Neuronal stem cell (in vitro differentiated cells): ENCODE measurements at regions not wholly inside any gene's neighbourhood (a gene's known extent, or its start where the extent isn't known, plus 50 kb on each side); places are given as distances from the start of the nearest gene placed in this dataset.

Source experiments
- DNase-seq: peaks from one replicate; pipeline ENCODE4 v3.0.0-alpha.2; 2013; ENCODE audit warnings: low spot score
- H2AFZ ChIP-seq: one replicate; pipeline ENCODE4 v1.6.1; 2013; ENCODE audit warnings: mild to moderate bottlenecking, low read length, inconsistent platforms
- H2AK5ac ChIP-seq: 2 replicates; pipeline ENCODE4 v1.6.1; 2013; ENCODE audit warnings: low read depth, mild to moderate bottlenecking, inconsistent platforms, low read length, moderate library complexity, mixed read lengths
- H2BK120ac ChIP-seq: 2 replicates; pipeline ENCODE4 v1.6.1; 2013; ENCODE audit warnings: low read depth, mild to moderate bottlenecking, inconsistent platforms, low read length, moderate library complexity, mixed read lengths
- H2BK12ac ChIP-seq: one replicate; pipeline ENCODE4 v1.6.1; 2013; ENCODE audit warnings: low read length, inconsistent platforms
- H2BK15ac ChIP-seq: 2 replicates; pipeline ENCODE4 v1.6.1; 2013; ENCODE audit warnings: mild to moderate bottlenecking, low read length, inconsistent platforms, mixed read lengths
- H2BK5ac ChIP-seq: one replicate; pipeline ENCODE4 v1.6.1; 2013; ENCODE audit warnings: inconsistent platforms, mild to moderate bottlenecking, low read length, moderate library complexity
- H3K14ac ChIP-seq: one replicate; pipeline ENCODE4 v1.6.1; 2013; ENCODE audit warnings: low read length, inconsistent platforms
- H3K18ac ChIP-seq: 2 replicates; pipeline ENCODE4 v1.6.1; 2013; ENCODE audit warnings: low read length, inconsistent platforms
- H3K23ac ChIP-seq: 2 replicates; pipeline ENCODE4 v1.6.1; 2013; ENCODE audit warnings: low read depth, mild to moderate bottlenecking, mixed read lengths, low read length, inconsistent platforms; ENCODE audit not compliant: poor library complexity
- H3K27ac ChIP-seq: replicated peaks from 3 replicates; pipeline ENCODE4 v1.5.1; 2013; ENCODE audit warnings: low read length, inconsistent platforms
- H3K27me3 ChIP-seq, 3 experiments: 2 replicates each; pipeline ENCODE4 v1.6.1; 2013; ENCODE audit warnings: low read length in 3 of 3, mild to moderate bottlenecking in 2 of 3, inconsistent platforms in 1 of 3, low read depth in 1 of 3, mixed read lengths in 1 of 3, moderate library complexity in 1 of 3; ENCODE audit not compliant: control insufficient read depth in 3 of 3, insufficient read depth in 3 of 3
- H3K36me3 ChIP-seq, 2 donors: replicated peaks in 1 of 2; 2 replicates each; pipeline ENCODE4 v1.6.1; 2013; ENCODE audit warnings: low read length in 2 of 2; ENCODE audit not compliant: control insufficient read depth in 2 of 2, insufficient read depth in 2 of 2
- H3K4ac ChIP-seq: 2 replicates; pipeline ENCODE4 v1.6.1; 2013; ENCODE audit warnings: inconsistent platforms, mild to moderate bottlenecking, low read length, moderate library complexity
- H3K4me1 ChIP-seq, 2 donors: 1 replicate in 1 of 2; 2 replicates in 1 of 2; pipeline ENCODE4 v1.6.1; 2013; ENCODE audit warnings: low read length in 2 of 2, low read depth in 1 of 2; ENCODE audit not compliant: control insufficient read depth in 2 of 2, insufficient read depth in 1 of 2
- H3K4me2 ChIP-seq: one replicate; pipeline ENCODE4 v1.6.1; 2013; ENCODE audit warnings: mild to moderate bottlenecking, low read length, inconsistent platforms; ENCODE audit not compliant: insufficient read depth, poor library complexity, severe bottlenecking
- H3K4me3 ChIP-seq, 2 donors: 2 replicates each; pipeline ENCODE4 v1.5.1; 2013; ENCODE audit warnings: low read length in 2 of 2, mild to moderate bottlenecking in 2 of 2, inconsistent platforms in 1 of 2, moderate library complexity in 1 of 2
- H3K79me1 ChIP-seq: one replicate; pipeline ENCODE4 v1.6.1; 2013; ENCODE audit warnings: low read depth, mild to moderate bottlenecking, inconsistent platforms, low read length, moderate library complexity
- H3K9ac ChIP-seq: one replicate; pipeline ENCODE4 v1.6.1; 2013; ENCODE audit warnings: mild to moderate bottlenecking, low read depth, low read length, inconsistent platforms; ENCODE audit not compliant: poor library complexity
- H3K9me3 ChIP-seq, 2 donors: replicated peaks in 1 of 2; 2 replicates each; pipeline versions ENCODE3 to v1.6.1; 2013; ENCODE audit warnings: low read length in 2 of 2, mild to moderate bottlenecking in 2 of 2, inconsistent platforms in 1 of 2, low read depth in 1 of 2, mixed read lengths in 1 of 2, moderate library complexity in 1 of 2; ENCODE audit not compliant: control insufficient read depth in 2 of 2, insufficient read depth in 1 of 2
- H4K8ac ChIP-seq: one replicate; pipeline ENCODE4 v1.6.1; 2013; ENCODE audit warnings: low read depth, mild to moderate bottlenecking, inconsistent platforms, low read length, moderate library complexity
- H4K91ac ChIP-seq: one replicate; pipeline ENCODE4 v1.6.1; 2013; ENCODE audit warnings: low read length, low read depth, mild to moderate bottlenecking, inconsistent platforms; ENCODE audit not compliant: poor library complexity
- WGBS, 2 donors: extraction: QIAGEN DNeasy Blood & Tissue Kit; methylation state at CpG; one replicate each; pipeline ENCODE4 v1.1.7; 2013; ENCODE audit warnings: missing lambda C conversion rate in 2 of 2, mixed read lengths in 1 of 2; ENCODE audit not compliant: insufficient read length in 2 of 2, insufficient replicate concordance in 1 of 2; ENCODE audit errors: extremely low coverage in 2 of 2; 5-methylcytosine and 5-hydroxymethylcytosine counted together

DNA sequence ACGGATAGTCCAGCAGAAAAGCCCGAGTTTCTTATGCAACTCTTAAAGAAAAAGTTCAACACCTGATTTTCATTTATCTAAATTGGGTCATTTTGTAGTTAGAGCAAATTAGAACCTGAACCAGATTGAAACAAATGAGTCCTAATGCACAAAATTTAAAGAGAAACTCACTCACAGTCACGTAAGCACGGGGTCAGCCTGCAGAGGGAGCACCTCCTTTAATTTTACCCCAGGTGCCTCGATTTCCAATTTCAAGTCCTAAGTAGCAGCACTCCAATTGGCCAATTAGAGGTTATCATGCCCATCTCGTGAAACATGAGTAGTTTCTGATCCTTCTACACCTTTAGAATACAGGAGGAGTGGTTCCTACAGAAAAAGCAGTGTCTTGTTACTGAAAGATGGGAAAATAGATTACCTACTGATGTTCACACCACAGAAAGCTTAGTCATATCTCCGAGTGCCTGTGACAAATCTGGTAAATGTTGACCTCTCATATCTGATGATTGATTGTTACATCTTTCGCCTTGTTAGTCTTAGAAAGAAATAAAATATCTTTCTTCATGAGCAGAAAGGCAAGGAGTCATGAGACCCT lies 1929.8 kb upstream of the LRRTM1 start:
- no peak overlapping the region for H3K27ac ChIP-seq
- H2BK12ac ChIP-seq: no peak overlapping the region
- WGBS, 2 donors: no CpG with 5 or more reads among the region's 8 CpGs
- no peaks in the 10 kb centered on the region for H3K4me1 ChIP-seq
- H3K9me3 ChIP-seq: no peaks in the 10 kb centered on the region
- H2AK5ac ChIP-seq: no peak overlapping the region
- H2BK120ac ChIP-seq: no peak overlapping the region
- no peak overlapping the region for H3K4ac ChIP-seq
- H4K8ac ChIP-seq: no peak overlapping the region
- no peak overlapping the region for H3K4me3 ChIP-seq
- H2AFZ ChIP-seq: no peak overlapping the region
- H3K36me3 ChIP-seq: no peaks in the 10 kb centered on the region
- no peaks in the 10 kb centered on the region for H3K79me1 ChIP-seq
- no peak overlapping the region for H4K91ac ChIP-seq
- H3K23ac ChIP-seq: no peak overlapping the region
- no peak overlapping the region for H3K18ac ChIP-seq
- no peak overlapping the region for H3K9ac ChIP-seq
- H3K14ac ChIP-seq: no peak overlapping the region
- H2BK15ac ChIP-seq: no peak overlapping the region
- no peak overlapping the region for H3K4me2 ChIP-seq
- no peak overlapping the region for H2BK5ac ChIP-seq
- no peaks in the 10 kb centered on the region for H3K27me3 ChIP-seq
- DNase-seq: no peak

DNA sequence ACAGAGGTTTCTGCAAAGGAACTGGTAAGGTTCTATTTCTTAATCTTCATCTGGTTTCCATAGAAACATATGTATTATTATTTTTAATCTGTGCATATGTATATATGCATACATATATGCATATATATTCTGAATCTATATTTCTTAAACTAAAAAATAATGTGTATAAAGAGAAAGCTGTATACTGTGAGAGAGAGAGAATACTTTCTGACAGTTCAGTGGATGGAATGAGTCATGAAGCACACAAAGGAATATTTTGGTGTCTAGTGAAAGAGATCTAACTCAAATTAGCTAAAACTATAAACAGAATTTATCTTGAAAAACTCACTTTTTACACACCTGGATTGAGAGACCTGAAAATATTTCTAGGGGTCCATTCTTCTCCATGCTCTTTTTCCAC lies 1929.3 kb upstream of the LRRTM1 start:
- H3K4me1 ChIP-seq: no peaks in the 10 kb centered on the region
- H2AK5ac ChIP-seq: no peak overlapping the region
- H3K9me3 ChIP-seq: no peaks in the 10 kb centered on the region
- no peak overlapping the region for H2BK15ac ChIP-seq
- no peak overlapping the region for H3K27ac ChIP-seq
- H3K4me3 ChIP-seq: no peak overlapping the region
- H2BK12ac ChIP-seq: no peak overlapping the region
- no peak overlapping the region for H2AFZ ChIP-seq
- no peak overlapping the region for H2BK5ac ChIP-seq
- no peak overlapping the region for H3K9ac ChIP-seq
- H3K36me3 ChIP-seq: no peaks in the 10 kb centered on the region
- H3K18ac ChIP-seq: no peak overlapping the region
- no peaks in the 10 kb centered on the region for H3K79me1 ChIP-seq
- no peak overlapping the region for H3K23ac ChIP-seq
- no peak overlapping the region for H3K4me2 ChIP-seq
- no peak overlapping the region for H4K91ac ChIP-seq
- H3K27me3 ChIP-seq: no peaks in the 10 kb centered on the region
- no peak overlapping the region for H3K14ac ChIP-seq
- H2BK120ac ChIP-seq: no peak overlapping the region
- no peak for DNase-seq
- no peak overlapping the region for H3K4ac ChIP-seq
- H4K8ac ChIP-seq: no peak overlapping the region

DNA sequence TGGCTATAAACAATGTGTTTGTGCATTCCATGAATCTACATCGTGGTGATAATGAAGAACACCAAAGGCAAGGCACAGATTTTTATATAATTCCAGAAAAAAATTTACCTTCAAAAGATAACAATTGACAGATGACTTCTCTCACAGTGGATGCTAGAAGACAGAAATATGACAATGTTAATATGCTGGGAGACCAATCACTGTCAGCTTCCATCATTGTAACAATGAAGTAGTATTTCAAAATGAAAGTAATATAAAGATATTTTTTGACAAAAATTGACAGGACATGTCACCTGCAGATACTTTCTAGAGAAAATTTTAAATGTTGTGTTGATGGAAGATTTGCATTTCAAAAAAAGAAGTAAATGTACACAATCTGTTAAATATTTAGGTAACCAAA lies 1925.9 kb upstream of the LRRTM1 start:
- Histone ChIP-seq H3K4me1 (no peaks in the 10 kb centered on the region), H3K9ac (no peak overlapping the region), H3K36me3 (no peaks in the 10 kb centered on the region), H3K4ac (no peak overlapping the region), H2AK5ac (no peak overlapping the region), H2BK12ac (no peak overlapping the region), H4K8ac (no peak overlapping the region), H3K4me2 (no peak overlapping the region), H2AFZ (no peak overlapping the region), H3K14ac (no peak overlapping the region), H3K9me3 (no peaks in the 10 kb centered on the region), H2BK120ac (no peak overlapping the region), H4K91ac (no peak overlapping the region), H3K4me3 (no peak overlapping the region), H3K23ac (no peak overlapping the region), H3K18ac (no peak overlapping the region), H3K27me3 (no peaks in the 10 kb centered on the region), H2BK5ac (no peak overlapping the region), H3K27ac (no peak overlapping the region), H3K79me1 (no peaks in the 10 kb centered on the region), H2BK15ac (no peak overlapping the region)
- no CpG with 5 or more reads among the region's 1 CpG for WGBS, 2 donors
- no peak for DNase-seq

DNA sequence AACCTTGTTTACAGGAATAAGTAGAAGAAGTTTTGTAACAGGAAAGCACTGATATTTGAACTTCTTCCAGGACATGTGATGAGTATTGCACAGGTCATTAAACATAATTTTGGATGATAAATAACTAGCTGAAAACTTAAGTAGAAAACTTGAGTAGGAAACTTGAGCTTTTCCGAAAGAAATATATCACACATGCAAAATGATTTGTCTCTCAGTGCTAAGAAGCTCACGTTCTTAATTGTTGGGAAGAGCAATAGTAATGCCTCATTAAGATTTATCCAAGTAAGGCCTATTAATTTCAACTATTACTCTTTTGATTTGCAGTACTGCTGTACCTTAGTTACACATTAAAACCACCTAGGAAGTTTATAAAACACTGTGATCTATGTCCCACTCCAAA lies 1921.9 kb upstream of the LRRTM1 start:
- no peak overlapping the region for H3K4me2 ChIP-seq
- H3K4me1 ChIP-seq: no peaks in the 10 kb centered on the region
- H3K18ac ChIP-seq: no peak overlapping the region
- H2BK5ac ChIP-seq: no peak overlapping the region
- no peaks in the 10 kb centered on the region for H3K79me1 ChIP-seq
- no peak for DNase-seq
- no peaks in the 10 kb centered on the region for H3K27me3 ChIP-seq
- H4K8ac ChIP-seq: no peak overlapping the region
- no peaks in the 10 kb centered on the region for H3K36me3 ChIP-seq
- no peak overlapping the region for H2BK15ac ChIP-seq
- no peak overlapping the region for H3K23ac ChIP-seq
- H2BK12ac ChIP-seq: no peak overlapping the region
- H3K9ac ChIP-seq: no peak overlapping the region
- no peak overlapping the region for H3K14ac ChIP-seq
- no peaks in the 10 kb centered on the region for H3K9me3 ChIP-seq
- no peak overlapping the region for H3K4me3 ChIP-seq
- no peak overlapping the region for H3K27ac ChIP-seq
- no CpG with 5 or more reads among the region's 2 CpGs for WGBS, 2 donors
- H2BK120ac ChIP-seq: no peak overlapping the region
- H2AFZ ChIP-seq: no peak overlapping the region
- H4K91ac ChIP-seq: no peak overlapping the region
- H3K4ac ChIP-seq: no peak overlapping the region
- no peak overlapping the region for H2AK5ac ChIP-seq
